ENCODE measurements at regions not wholly inside any gene's neighbourhood (a gene's known extent, or its start where the extent isn't known, plus 50 kb on each side); places are given as distances from the start of the nearest gene placed in this dataset.

- TF ChIP-seq POLR2A (IDR thresholded peaks at IDR 0.05) (no peak), CTCF (IDR thresholded peaks at IDR 0.05 in 4 of 5, conservative IDR thresholded peaks at IDR 0.05 in 1 of 5) (no peak)
- Histone ChIP-seq H3K27me3 (no peaks in the 10 kb centered on the region), H3K4me1 (peaks cover 13 to 14% of the 10 kb centered on the region in 2 donors), H3K9me3 (no peaks in the 10 kb centered on the region), H3K36me3 (no peaks in the 10 kb centered on the region), H3K4me3 (peak overlapping the region in 2 of 4 donors; percentile 24 to 30), H3K27ac (peak overlapping the region; percentile 42 to 63 (median 51))
- DNase-seq (no peak), ATAC-seq (no peak)
- in situ Hi-C loops (cut with MboI; ENCODE audit: low sequenced_read_pairs in 4 of 4): loop anchor here in 1 of 4 donors (25.0 kb wide), 1 partner anchor 894 kb away; no protein-coding TSS in a partner anchor
- intact Hi-C loops (cut with DNase I; ENCODE audit: low total_unique reads): no loop called here
Observed at GRCh38 chr4:24256066-24256465, 328.3 kb downstream of the DHX15 start.

- ATAC-seq: no peak
- Histone ChIP-seq H3K36me3 (no peaks in the 10 kb centered on the region), H3K4me3 (no peak overlapping the region), H3K4me1 (peaks cover 19 to 29% of the 10 kb centered on the region in 2 donors), H3K27me3 (no peaks in the 10 kb centered on the region), H3K27ac (no peak overlapping the region), H3K9me3 (no peaks in the 10 kb centered on the region)
- no peak for DNase-seq
- intact Hi-C loops (cut with DNase I; ENCODE audit: low total_unique reads): no loop called here
- in situ Hi-C loops (cut with MboI; ENCODE audit: low sequenced_read_pairs in 4 of 4): loop anchor here in 1 of 4 donors (25.0 kb wide), 1 partner anchor 890 kb away; no protein-coding TSS in a partner anchor
- TF ChIP-seq POLR2A (IDR thresholded peaks at IDR 0.05) (no peak), CTCF (IDR thresholded peaks at IDR 0.05 in 4 of 5, conservative IDR thresholded peaks at IDR 0.05 in 1 of 5) (no peak)
Observed at GRCh38 chr4:24252121-24252520, 332.2 kb downstream of the DHX15 start.

- H3K4me1 ChIP-seq: peaks cover 19 to 29% of the 10 kb centered on the region in 2 donors
- DNase-seq (no peak), ATAC-seq (no peak)
- H3K36me3 ChIP-seq: no peaks in the 10 kb centered on the region
- no peaks in the 10 kb centered on the region for H3K27me3 ChIP-seq
- in situ Hi-C loops (cut with MboI; ENCODE audit: low sequenced_read_pairs in 4 of 4) (loop anchor here in 1 of 4 donors (25.0 kb wide), 1 partner anchor 889 kb away; no protein-coding TSS in a partner anchor), intact Hi-C loops (cut with DNase I; ENCODE audit: low total_unique reads) (no loop called here)
- no peak overlapping the region for H3K27ac ChIP-seq
- no peaks in the 10 kb centered on the region for H3K9me3 ChIP-seq
- TF ChIP-seq POLR2A (IDR thresholded peaks at IDR 0.05) (no peak), CTCF (IDR thresholded peaks at IDR 0.05 in 4 of 5, conservative IDR thresholded peaks at IDR 0.05 in 1 of 5) (no peak)
- H3K4me3 ChIP-seq: no peak overlapping the region
Observed at GRCh38 chr4:24251589-24251988, 332.8 kb downstream of the DHX15 start.

- Histone ChIP-seq H3K36me3 (no peaks in the 10 kb centered on the region), H3K4me1 (peaks cover 29 to 30% of the 10 kb centered on the region in 2 donors), H3K27ac (peak overlapping the region; percentile 83 to 90 (median 86)), H3K9me3 (no peaks in the 10 kb centered on the region), H3K27me3 (no peaks in the 10 kb centered on the region), H3K4me3 (no peak overlapping the region)
- TF ChIP-seq POLR2A (IDR thresholded peaks at IDR 0.05) (no peak), CTCF (IDR thresholded peaks at IDR 0.05 in 4 of 5, conservative IDR thresholded peaks at IDR 0.05 in 1 of 5) (no peak)
- intact Hi-C loops (cut with DNase I; ENCODE audit: low total_unique reads) (loop anchor here (5.0 to 10.0 kb wide), 3 partner anchors 318 to 875 kb away; no protein-coding TSS in a partner anchor), in situ Hi-C loops (cut with MboI; ENCODE audit: low sequenced_read_pairs in 4 of 4) (loop anchor here in 2 of 4 donors (10.0 to 25.0 kb wide), 2 partner anchors 305 to 888 kb away; no protein-coding TSS in a partner anchor)
- ATAC-seq: no peak
- DNase-seq: no peak
Observed at GRCh38 chr4:24249972-24250371, 334.4 kb downstream of the DHX15 start.
